Loucy (cell line): ENCODE measurements at regions not wholly inside any gene's neighbourhood (a gene's known extent, or its start where the extent isn't known, plus 50 kb on each side); places are given as distances from the start of the nearest gene placed in this dataset.

ENCODE experiments used
- H2AFZ ChIP-seq: fragments of 200-600 bp; sonication (generic); 2 replicates; pipeline ENCODE4 v1.6.0; 2016; ENCODE audit warnings: antibody characterized with exemption, mild to moderate bottlenecking, low read length, moderate library complexity
- H3F3A ChIP-seq: fragments of 200-600 bp; 2 replicates; pipeline ENCODE4 v1.6.0; 2016; ENCODE audit warnings: antibody characterized with exemption, low read depth, mild to moderate bottlenecking
- H3K27me3 ChIP-seq: fragments of 200-600 bp; sonication (generic); 2 replicates; pipeline ENCODE4 v1.6.1; 2014; ENCODE audit warnings: low read length, mild to moderate bottlenecking; ENCODE audit not compliant: insufficient read depth, poor library complexity, severe bottlenecking
- H3K36me3 ChIP-seq: fragments of 200-600 bp; sonication (generic); 2 replicates; pipeline ENCODE4 v1.6.1; 2016; ENCODE audit warnings: low read length; ENCODE audit not compliant: insufficient read depth
- H3K4me1 ChIP-seq: fragments of 200-600 bp; sonication (generic); 2 replicates; pipeline ENCODE4 v1.5.1; 2014; ENCODE audit warnings: low read length, mild to moderate bottlenecking; ENCODE audit not compliant: insufficient read depth, poor library complexity, severe bottlenecking
- H3K4me2 ChIP-seq: fragments of 200-600 bp; sonication (generic); 2 replicates; pipeline ENCODE4 v1.6.0; 2014; ENCODE audit warnings: antibody characterized with exemption, low read length, low read depth, mild to moderate bottlenecking; ENCODE audit not compliant: poor library complexity, severe bottlenecking
- H3K4me3 ChIP-seq: fragments of 200-600 bp; sonication (generic); 2 replicates; pipeline ENCODE4 v1.5.1; 2014; ENCODE audit warnings: low read length, mild to moderate bottlenecking, mixed read lengths; ENCODE audit not compliant: poor library complexity, severe bottlenecking
- H3K79me2 ChIP-seq: fragments of 200-600 bp; sonication (generic); 2 replicates; pipeline ENCODE4 v1.6.1; 2014; ENCODE audit warnings: low read length; ENCODE audit not compliant: insufficient read depth
- H3K9ac ChIP-seq: fragments of 200-600 bp; sonication (generic); 2 replicates; pipeline ENCODE4 v1.6.0; 2014; ENCODE audit warnings: mild to moderate bottlenecking, low read depth, low read length, moderate library complexity; ENCODE audit not compliant: poor library complexity, severe bottlenecking
- H3K9me2 ChIP-seq: fragments of 200-600 bp; sonication (generic); replicated peaks from 2 replicates; pipeline ENCODE4 v1.6.1; 2016; ENCODE audit warnings: low read depth, low read length, mixed read lengths
- H3K9me3 ChIP-seq: fragments of 200-600 bp; sonication (generic); 2 replicates; pipeline ENCODE4 v1.6.1; 2014; ENCODE audit warnings: mild to moderate bottlenecking, antibody characterized with exemption, low read length, low read depth; ENCODE audit not compliant: insufficient read depth
- H4K20me1 ChIP-seq: fragments of 200-600 bp; sonication (generic); 2 replicates; pipeline ENCODE4 v1.6.0; 2014; ENCODE audit warnings: antibody characterized with exemption, low read length, mild to moderate bottlenecking; ENCODE audit not compliant: insufficient read depth, poor library complexity, severe bottlenecking
- EZH2phosphoT487 ChIP-seq: fragments of 200-600 bp; IDR thresholded peaks from 2 replicates; pipeline ENCODE4 v1.6.1; 2018; ENCODE audit warnings: antibody characterized with exemption, mild to moderate bottlenecking, moderate library complexity, borderline replicate concordance
- TF ChIP-seq, protein P1 (sequence below): fragments of 200-600 bp; sonication (generic); conservative IDR thresholded peaks from 2 replicates; pipeline ENCODE4 v1.5.1; 2014; ENCODE audit warnings: mild to moderate bottlenecking, antibody characterized with exemption, low read length

DNA sequence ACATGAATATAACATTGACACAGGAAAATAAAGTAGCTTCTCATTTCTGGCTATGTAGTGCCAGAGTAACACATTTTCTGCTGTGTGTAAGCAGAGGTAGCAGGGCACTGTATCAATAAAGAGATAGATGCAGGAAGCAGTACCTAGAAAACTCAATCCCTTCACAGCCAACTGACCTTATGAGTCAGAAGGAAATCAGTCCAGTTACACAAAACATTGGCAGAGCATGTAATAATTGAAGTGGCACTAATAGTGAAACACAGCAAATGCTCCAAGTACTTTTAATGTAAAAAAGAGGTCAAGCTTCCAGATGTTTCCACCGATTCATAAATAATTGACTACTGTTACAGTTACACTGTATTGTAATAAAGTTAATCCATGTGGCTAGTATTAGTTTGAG is 706.6 kb downstream of the EFNA5 start:
- Histone ChIP-seq H3K4me2 (no peak overlapping the region), H3K79me2 (no peaks in the 10 kb centered on the region), H3K4me3 (no peak overlapping the region), H3K9me3 (no peaks in the 10 kb centered on the region), H3K27me3 (no peaks in the 10 kb centered on the region), H3K4me1 (no peaks in the 10 kb centered on the region), H3F3A (no peaks in the 10 kb centered on the region), H4K20me1 (no peaks in the 10 kb centered on the region), H2AFZ (no peak overlapping the region), H3K9ac (no peak overlapping the region), H3K36me3 (no peaks in the 10 kb centered on the region), H3K9me2 (no peaks in the 10 kb centered on the region)
- TF ChIP-seq, protein P1, sequence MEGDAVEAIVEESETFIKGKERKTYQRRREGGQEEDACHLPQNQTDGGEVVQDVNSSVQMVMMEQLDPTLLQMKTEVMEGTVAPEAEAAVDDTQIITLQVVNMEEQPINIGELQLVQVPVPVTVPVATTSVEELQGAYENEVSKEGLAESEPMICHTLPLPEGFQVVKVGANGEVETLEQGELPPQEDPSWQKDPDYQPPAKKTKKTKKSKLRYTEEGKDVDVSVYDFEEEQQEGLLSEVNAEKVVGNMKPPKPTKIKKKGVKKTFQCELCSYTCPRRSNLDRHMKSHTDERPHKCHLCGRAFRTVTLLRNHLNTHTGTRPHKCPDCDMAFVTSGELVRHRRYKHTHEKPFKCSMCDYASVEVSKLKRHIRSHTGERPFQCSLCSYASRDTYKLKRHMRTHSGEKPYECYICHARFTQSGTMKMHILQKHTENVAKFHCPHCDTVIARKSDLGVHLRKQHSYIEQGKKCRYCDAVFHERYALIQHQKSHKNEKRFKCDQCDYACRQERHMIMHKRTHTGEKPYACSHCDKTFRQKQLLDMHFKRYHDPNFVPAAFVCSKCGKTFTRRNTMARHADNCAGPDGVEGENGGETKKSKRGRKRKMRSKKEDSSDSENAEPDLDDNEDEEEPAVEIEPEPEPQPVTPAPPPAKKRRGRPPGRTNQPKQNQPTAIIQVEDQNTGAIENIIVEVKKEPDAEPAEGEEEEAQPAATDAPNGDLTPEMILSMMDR: no peak
- TF ChIP-seq EZH2phosphoT487: no peak

DNA sequence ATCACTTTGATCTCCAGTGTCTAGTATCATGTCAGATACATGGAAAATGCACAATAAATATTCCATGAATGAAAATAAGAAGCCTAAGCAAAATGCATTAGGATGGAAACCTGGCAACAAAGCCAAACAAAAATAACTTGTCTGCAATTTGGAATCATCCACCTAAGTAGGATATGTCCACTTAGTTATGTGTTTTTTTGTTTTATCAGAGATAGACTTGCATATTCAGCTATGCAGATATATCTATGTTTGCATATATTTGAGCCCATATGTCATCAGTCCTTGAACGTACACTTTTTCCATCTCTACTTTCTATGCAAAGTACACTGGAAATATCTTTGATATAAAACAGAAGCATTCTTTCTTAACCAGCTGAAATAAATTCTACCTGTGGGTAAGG is 707.1 kb downstream of the EFNA5 start:
- H2AFZ ChIP-seq: no peak overlapping the region
- no peaks in the 10 kb centered on the region for H3K9me2 ChIP-seq
- H3K9ac ChIP-seq: no peak overlapping the region
- no peaks in the 10 kb centered on the region for H3K36me3 ChIP-seq
- H3K4me2 ChIP-seq: no peak overlapping the region
- H3F3A ChIP-seq: no peaks in the 10 kb centered on the region
- no peaks in the 10 kb centered on the region for H3K79me2 ChIP-seq
- H3K9me3 ChIP-seq: no peaks in the 10 kb centered on the region
- TF ChIP-seq EZH2phosphoT487: no peak
- TF ChIP-seq, protein P1: no peak
- H3K4me1 ChIP-seq: no peaks in the 10 kb centered on the region
- no peaks in the 10 kb centered on the region for H3K27me3 ChIP-seq
- H3K4me3 ChIP-seq: no peak overlapping the region
- no peaks in the 10 kb centered on the region for H4K20me1 ChIP-seq

DNA sequence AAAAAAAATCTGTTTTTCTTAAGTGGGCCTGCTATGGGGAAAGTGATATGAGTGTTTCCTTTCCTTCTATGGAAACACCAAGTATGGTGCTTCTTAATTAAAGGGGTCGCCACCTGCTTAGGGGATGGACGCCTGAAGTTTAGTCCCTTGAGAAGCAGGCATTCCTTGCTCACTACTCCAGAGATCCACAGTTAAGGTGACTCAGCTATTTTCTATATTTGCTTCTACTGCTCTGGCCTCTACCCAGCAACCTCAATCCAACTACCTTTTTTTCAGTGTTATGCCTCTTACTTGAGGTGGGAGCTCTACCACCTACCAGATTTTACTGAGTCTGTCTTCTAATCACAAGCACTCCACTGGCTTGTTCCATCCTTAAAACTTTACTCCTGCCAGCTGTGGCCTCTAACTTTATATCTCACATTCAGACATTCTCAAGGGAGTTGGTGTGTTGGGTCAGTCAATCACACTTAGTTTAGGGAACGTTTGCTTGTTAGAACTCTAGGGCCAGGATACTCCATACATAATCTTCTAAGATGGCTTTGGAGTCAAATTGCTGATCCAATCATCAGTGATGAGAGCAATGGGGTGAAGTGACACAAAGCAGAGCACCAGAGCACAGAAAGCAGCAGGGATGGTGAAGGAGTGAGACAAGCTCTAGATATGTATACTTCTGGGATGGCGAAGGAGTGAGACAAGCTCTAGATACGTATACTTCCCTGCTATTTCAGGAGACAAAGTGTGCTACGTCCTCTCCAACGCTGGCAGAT is 708.1 kb downstream of the EFNA5 start:
- no peak for TF ChIP-seq EZH2phosphoT487
- TF ChIP-seq, protein P1: no peak
- no peak overlapping the region for H3K4me3 ChIP-seq
- no peaks in the 10 kb centered on the region for H3K9me3 ChIP-seq

More for the DNA sequence above, 708.1 kb downstream of the EFNA5 start:
- H3K9ac ChIP-seq: no peak overlapping the region
- H4K20me1 ChIP-seq: no peaks in the 10 kb centered on the region
- H3K79me2 ChIP-seq: no peaks in the 10 kb centered on the region
- H3K4me1 ChIP-seq: no peaks in the 10 kb centered on the region
- no peaks in the 10 kb centered on the region for H3K36me3 ChIP-seq
- no peak overlapping the region for H2AFZ ChIP-seq
- H3K27me3 ChIP-seq: no peaks in the 10 kb centered on the region
- H3K9me2 ChIP-seq: no peaks in the 10 kb centered on the region
- H3K4me2 ChIP-seq: no peak overlapping the region
- no peaks in the 10 kb centered on the region for H3F3A ChIP-seq
